ENCODE measurements at regions not wholly inside any gene's neighbourhood (a gene's known extent, or its start where the extent isn't known, plus 50 kb on each side); places are given as distances from the start of the nearest gene placed in this dataset.

DNA sequence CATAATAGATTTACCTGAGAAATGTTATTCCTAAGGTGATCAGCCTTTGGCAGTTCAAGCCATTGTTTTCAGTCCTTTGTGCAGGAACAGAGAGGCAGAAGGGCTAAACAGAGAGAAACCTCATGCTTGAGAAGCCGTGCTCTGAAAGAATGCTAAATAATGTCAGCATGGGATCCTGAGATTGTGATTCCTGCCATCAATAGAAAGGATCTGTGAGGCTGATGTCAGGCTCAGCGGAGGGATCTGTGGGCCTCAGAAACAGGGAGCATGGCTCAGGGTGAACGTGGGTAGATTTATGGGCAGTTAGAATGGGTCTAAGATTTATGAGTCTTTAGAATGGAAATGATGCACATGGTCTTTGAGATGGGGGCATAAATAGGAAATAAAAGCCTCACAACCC, 439.2 kb upstream of the IGFBP3 start:
- ATAC-seq (no peak), DNase-seq (no peak)
- no peaks in the 10 kb centered on the region for H3K4me1 ChIP-seq (ENCODE audit: control insufficient read depth, insufficient read depth, low read length)
- 63% methylated on average over 3 of the region's 3 CpGs for WGBS (ENCODE audit: insufficient coverage)
- Mint-ChIP-seq H3K27ac (no peak overlapping the region), H3K9me3 (peaks cover 0 to 5% of the 10 kb centered on the region in 2 donors), H3K4me3 (no peak overlapping the region), H3K36me3 (no peaks in the 10 kb centered on the region), H3K4me1 (no peaks in the 10 kb centered on the region), H3K27me3 (ENCODE audit: low read depth in 2 of 2) (peaks cover 0 to 3% of the 10 kb centered on the region in 2 donors)
- H3K9me3 ChIP-seq (ENCODE audit: control insufficient read depth, insufficient read depth, low read length), result no peaks in the 10 kb centered on the region
- intact Hi-C loops (cut with micrococcal nuclease), result no loop called here
- TF ChIP-seq, protein P1, sequence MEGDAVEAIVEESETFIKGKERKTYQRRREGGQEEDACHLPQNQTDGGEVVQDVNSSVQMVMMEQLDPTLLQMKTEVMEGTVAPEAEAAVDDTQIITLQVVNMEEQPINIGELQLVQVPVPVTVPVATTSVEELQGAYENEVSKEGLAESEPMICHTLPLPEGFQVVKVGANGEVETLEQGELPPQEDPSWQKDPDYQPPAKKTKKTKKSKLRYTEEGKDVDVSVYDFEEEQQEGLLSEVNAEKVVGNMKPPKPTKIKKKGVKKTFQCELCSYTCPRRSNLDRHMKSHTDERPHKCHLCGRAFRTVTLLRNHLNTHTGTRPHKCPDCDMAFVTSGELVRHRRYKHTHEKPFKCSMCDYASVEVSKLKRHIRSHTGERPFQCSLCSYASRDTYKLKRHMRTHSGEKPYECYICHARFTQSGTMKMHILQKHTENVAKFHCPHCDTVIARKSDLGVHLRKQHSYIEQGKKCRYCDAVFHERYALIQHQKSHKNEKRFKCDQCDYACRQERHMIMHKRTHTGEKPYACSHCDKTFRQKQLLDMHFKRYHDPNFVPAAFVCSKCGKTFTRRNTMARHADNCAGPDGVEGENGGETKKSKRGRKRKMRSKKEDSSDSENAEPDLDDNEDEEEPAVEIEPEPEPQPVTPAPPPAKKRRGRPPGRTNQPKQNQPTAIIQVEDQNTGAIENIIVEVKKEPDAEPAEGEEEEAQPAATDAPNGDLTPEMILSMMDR (IDR thresholded peaks at IDR 0.05), result no peak
- no peak overlapping the region for H3K27ac ChIP-seq (ENCODE audit: low read length)
- no peak overlapping the region for H3K4me3 ChIP-seq (ENCODE audit: low read length)
- H3K36me3 ChIP-seq (ENCODE audit: control insufficient read depth, insufficient read depth, low read length), result no peaks in the 10 kb centered on the region
- H3K27me3 ChIP-seq (ENCODE audit: control insufficient read depth, insufficient read depth, low read length), result no peaks in the 10 kb centered on the region

DNA sequence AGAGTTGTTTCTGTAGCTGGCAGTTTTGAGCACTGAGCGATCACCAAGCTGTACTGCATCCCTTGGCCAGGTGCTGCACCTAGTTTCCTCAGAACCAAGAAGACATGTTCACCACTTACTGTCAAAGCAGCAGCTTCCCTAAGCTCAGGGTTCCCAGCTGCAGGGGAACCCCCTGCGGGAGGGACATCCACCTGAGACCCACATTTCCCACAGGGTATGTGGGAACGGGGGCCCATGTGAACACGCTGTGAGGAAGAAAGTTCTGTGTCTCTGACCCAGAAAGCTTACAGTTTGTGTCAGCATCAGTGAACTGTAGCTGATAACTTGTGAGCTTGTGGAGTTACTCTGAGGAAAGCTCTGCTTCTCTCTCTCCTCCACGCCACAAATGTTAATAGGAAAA, 436.8 kb upstream of the IGFBP3 start:
- TF ChIP-seq, protein P1 (IDR thresholded peaks at IDR 0.05), result no peak
- Histone ChIP-seq H3K4me1 (ENCODE audit: control insufficient read depth, insufficient read depth, low read length) (no peaks in the 10 kb centered on the region), H3K27ac (ENCODE audit: low read length) (no peak overlapping the region), H3K9me3 (ENCODE audit: control insufficient read depth, insufficient read depth, low read length) (no peaks in the 10 kb centered on the region), H3K36me3 (ENCODE audit: control insufficient read depth, insufficient read depth, low read length) (no peaks in the 10 kb centered on the region), H3K27me3 (ENCODE audit: control insufficient read depth, insufficient read depth, low read length) (no peaks in the 10 kb centered on the region), H3K4me3 (ENCODE audit: low read length) (no peak overlapping the region)
- Mint-ChIP-seq H3K4me1 (no peaks in the 10 kb centered on the region), H3K4me3 (no peak overlapping the region), H3K36me3 (no peaks in the 10 kb centered on the region), H3K27ac (no peak overlapping the region), H3K27me3 (ENCODE audit: low read depth in 2 of 2) (peaks cover 0 to 6% of the 10 kb centered on the region in 2 donors), H3K9me3 (peaks cover 2 to 5% of the 10 kb centered on the region in 2 donors)
- DNase-seq (no peak), ATAC-seq (no peak)
- WGBS (ENCODE audit: insufficient coverage), result 88% methylated on average over 2 of the region's 5 CpGs
- intact Hi-C loops (cut with micrococcal nuclease), result no loop called here

DNA sequence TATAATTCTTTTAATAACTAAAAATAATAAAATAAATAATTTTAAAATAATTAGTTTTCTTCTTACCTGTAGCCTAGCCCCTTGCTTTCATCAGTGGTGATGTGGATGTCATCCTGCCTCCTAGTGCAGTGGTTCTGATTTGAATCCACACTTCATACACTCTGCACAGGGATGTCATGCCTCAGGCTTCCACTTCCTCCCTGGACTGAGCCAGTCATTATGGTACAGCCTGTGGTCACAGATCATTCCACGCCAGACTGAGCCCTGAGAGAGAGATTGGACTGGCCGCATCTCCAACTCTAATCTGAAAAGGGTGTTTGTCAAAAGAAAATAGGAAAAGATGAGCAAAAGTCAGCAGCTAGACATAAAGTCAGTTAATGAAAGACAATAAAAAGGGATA, 436.2 kb upstream of the IGFBP3 start:
- no peaks in the 10 kb centered on the region for H3K36me3 ChIP-seq (ENCODE audit: control insufficient read depth, insufficient read depth, low read length)
- H3K4me1 Mint-ChIP-seq, result no peaks in the 10 kb centered on the region
- no peaks in the 10 kb centered on the region for H3K36me3 Mint-ChIP-seq
- peaks cover 2 to 5% of the 10 kb centered on the region in 2 donors for H3K9me3 Mint-ChIP-seq
- H3K9me3 ChIP-seq (ENCODE audit: control insufficient read depth, insufficient read depth, low read length), result no peaks in the 10 kb centered on the region
- TF ChIP-seq, protein P1 (IDR thresholded peaks at IDR 0.05), result no peak
- H3K27ac ChIP-seq (ENCODE audit: low read length), result no peak overlapping the region
- ATAC-seq, result no peak
- no peaks in the 10 kb centered on the region for H3K4me1 ChIP-seq (ENCODE audit: control insufficient read depth, insufficient read depth, low read length)
- H3K27me3 Mint-ChIP-seq (ENCODE audit: low read depth in 2 of 2), result peaks cover 0 to 6% of the 10 kb centered on the region in 2 donors
- DNase-seq, result no peak
- intact Hi-C loops (cut with micrococcal nuclease), result no loop called here
- no peak overlapping the region for H3K4me3 ChIP-seq (ENCODE audit: low read length)
- H3K27ac Mint-ChIP-seq, result no peak overlapping the region
- H3K27me3 ChIP-seq (ENCODE audit: control insufficient read depth, insufficient read depth, low read length), result no peaks in the 10 kb centered on the region
- 71% methylated on average over 2 of the region's 2 CpGs for WGBS (ENCODE audit: insufficient coverage)
- no peak overlapping the region for H3K4me3 Mint-ChIP-seq

DNA sequence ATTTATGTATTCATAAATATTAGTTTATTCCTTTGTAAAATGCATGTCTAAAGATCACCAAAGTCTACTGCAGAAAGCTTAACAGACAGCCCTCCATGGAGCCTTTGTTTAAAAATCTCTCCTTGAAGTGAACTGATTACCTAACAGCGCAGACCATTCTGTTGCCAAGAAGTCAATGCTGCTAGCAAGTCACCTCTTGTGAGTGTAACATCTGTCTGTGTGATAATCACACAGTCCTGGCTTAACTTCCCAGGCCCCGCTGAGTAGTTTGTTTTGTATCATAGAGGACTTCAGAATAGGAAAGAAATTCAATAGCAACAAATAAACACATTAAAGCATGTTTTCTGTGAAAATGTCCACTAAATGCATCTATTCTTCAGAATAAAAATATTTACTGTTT, 435.3 kb upstream of the IGFBP3 start:
- TF ChIP-seq, protein P1 (IDR thresholded peaks at IDR 0.05), result no peak
- intact Hi-C loops (cut with micrococcal nuclease), result no loop called here
- DNase-seq (no peak), ATAC-seq (no peak)
- H3K9me3 Mint-ChIP-seq, result peaks cover 2 to 5% of the 10 kb centered on the region in 2 donors
- H3K4me3 Mint-ChIP-seq, result no peak overlapping the region
- no peaks in the 10 kb centered on the region for H3K36me3 Mint-ChIP-seq
- H3K9me3 ChIP-seq (ENCODE audit: control insufficient read depth, insufficient read depth, low read length), result no peaks in the 10 kb centered on the region
- H3K4me3 ChIP-seq (ENCODE audit: low read length), result no peak overlapping the region
- H3K27me3 Mint-ChIP-seq (ENCODE audit: low read depth in 2 of 2), result peaks cover 0 to 6% of the 10 kb centered on the region in 2 donors
- H3K27ac ChIP-seq (ENCODE audit: low read length), result no peak overlapping the region
- no peak overlapping the region for H3K27ac Mint-ChIP-seq
- no peaks in the 10 kb centered on the region for H3K4me1 Mint-ChIP-seq
- no peaks in the 10 kb centered on the region for H3K4me1 ChIP-seq (ENCODE audit: control insufficient read depth, insufficient read depth, low read length)
- 89% methylated on average over 2 of the region's 2 CpGs for WGBS (ENCODE audit: insufficient coverage)
- H3K27me3 ChIP-seq (ENCODE audit: control insufficient read depth, insufficient read depth, low read length), result no peaks in the 10 kb centered on the region
- H3K36me3 ChIP-seq (ENCODE audit: control insufficient read depth, insufficient read depth, low read length), result no peaks in the 10 kb centered on the region

Data from natural killer cell (primary cell).